ENCODE measurements at regions not wholly inside any gene's neighbourhood (a gene's known extent, or its start where the extent isn't known, plus 50 kb on each side); places are given as distances from the start of the nearest gene placed in this dataset.
"Not testable (repeated sequence)": the region's sequence is repeated elsewhere in the genome, so short reads cannot be mapped to it uniquely, and the experiment has no call there.

DNA sequence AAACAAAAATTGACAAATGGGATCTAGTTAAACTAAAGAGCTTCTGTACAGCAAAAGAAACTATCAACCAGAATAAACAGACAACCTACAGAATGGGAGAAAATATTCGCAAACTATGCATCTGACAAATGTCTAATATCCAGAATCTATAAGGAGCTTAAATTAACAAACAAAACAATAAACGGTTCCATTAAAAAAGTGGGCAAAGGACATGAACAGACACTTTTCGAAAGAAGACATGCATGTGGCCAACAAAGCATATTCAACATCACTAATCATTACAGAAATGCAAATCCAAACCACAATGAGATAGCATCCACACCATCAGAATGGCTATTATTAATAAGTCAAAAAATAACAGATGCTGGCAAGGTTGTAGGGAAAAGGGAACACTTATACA lies 50.5 kb upstream of the MED13L start:
- DNase-seq: not testable (repeated sequence)

- no peak for DNase-seq
Observed at GRCh38 chr12:116331876-116332275, 54.4 kb upstream of the MED13L start.

GRCh38 chr12:116332705-116333380 lies 55.4 kb upstream of the MED13L start:
- DNase-seq: no peak

DNA sequence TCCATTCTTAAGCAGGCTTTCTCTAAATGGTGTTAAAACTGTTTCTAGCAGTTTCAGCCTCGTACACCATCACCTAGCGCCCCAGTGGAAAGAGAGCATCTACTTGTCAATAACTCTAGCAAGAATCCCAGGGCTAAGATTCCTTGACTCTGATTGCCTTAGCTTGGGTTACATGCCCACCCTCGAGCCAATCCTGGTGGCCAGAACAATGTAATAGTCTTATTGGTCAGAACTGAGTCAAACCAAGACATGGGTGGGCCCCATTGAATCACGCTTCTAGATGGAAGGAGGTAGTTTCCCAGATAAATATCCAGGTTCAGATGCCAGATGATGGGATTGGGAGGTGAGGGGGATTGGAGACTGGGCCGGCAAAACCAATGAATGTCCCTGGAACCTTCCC lies 55.9 kb upstream of the MED13L start:
- no peak for DNase-seq

- peak; percentile 39 for DNase-seq
Observed at GRCh38 chr12:116336542-116337065, 59.1 kb upstream of the MED13L start.

- no peak for DNase-seq
Observed at GRCh38 chr12:116337312-116337711, 59.8 kb upstream of the MED13L start.

DNA sequence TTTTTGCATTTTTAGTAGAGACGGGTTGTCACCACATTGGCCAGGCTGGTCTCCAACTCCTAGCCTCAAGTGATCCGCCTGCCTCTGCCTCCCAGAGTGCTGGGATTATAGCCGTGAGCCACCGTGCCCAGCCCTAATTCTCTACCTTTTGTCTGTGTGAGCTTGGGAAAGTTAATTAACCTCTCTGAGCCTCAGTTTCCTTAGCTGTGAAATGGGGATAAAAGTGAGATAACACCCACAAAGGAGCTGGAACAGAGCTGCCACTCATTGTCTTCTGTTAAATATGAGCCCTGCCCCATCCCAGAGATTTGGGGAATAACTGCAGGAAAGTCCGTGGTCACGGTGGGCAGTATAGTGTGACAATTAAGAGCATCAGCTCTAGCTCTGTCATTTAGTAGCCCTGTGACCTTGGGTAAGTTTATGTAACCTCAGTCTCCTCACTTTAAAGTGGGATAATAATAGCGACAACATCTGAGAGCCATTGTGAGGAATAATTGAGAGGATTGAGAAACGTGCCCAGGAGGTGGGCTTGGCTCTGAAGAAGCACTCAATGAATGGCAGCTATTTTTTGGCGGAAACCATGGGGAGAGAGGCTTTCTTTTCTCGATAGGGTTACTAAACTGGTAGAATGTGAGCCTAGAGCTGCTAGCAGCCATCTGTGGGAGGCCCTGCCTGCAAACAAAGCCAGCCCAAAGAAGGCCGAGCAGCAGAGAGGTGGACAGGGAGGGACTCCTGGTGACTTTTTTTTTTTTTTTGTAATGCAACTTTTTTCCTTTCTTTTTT lies 60.8 kb upstream of the MED13L start:
- DNase-seq: no peak

GRCh38 chr12:116339062-116339461 lies 61.6 kb upstream of the MED13L start:
- DNase-seq: no peak

DNA sequence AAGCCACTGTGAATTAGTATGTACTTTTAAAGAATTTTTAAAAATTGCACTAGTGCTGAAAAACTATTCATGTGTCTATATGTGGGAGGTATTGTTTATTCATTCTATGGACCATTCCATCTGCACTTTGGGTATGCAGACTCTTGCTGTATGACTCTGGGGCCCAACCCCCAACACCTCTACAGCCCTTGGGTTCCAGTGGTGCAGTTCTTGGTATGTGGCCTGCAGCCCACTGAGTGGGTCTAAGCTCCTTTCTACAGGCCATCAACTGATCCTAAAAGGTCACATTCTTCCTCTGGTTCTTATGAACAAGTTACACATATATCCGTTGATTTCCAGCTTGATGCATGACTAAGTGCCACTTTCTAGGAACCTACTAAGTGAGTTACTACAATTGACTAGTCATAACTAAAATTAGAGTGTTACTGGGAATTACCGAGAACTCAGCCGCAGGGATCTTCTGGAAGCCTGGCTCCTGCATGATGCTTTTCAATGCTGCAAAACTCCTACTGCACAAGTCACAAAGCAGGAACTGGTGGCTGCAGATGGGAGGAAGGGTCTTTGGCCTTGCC lies 62.4 kb upstream of the MED13L start:
- no peak for DNase-seq

DNA sequence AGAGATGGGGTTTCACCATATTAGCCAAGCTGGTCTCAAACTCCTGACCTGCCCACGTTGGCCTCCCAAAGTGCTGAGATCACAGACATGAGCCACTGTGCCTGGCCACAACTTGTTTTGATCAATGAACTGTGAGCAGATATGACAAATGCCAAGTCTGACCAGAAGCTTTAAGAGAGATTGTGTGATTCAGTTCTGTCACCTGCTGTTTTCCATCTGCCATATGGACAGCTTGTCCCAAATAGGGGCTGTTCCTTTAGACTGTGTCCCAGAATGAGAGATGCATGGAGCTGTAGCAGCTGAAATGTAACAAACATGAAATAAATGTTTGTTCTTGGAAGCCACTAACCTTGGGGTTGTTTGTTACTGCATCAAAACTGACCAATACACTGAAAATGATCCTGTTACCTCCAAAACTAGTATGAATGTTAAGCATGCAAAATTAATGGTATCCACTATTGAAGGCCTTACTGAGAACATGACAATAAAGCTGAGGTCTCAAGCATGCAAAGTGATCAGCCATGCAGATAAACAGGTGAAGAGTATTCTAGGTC lies 65.9 kb upstream of the MED13L start:
- DNase-seq: no peak

DNA sequence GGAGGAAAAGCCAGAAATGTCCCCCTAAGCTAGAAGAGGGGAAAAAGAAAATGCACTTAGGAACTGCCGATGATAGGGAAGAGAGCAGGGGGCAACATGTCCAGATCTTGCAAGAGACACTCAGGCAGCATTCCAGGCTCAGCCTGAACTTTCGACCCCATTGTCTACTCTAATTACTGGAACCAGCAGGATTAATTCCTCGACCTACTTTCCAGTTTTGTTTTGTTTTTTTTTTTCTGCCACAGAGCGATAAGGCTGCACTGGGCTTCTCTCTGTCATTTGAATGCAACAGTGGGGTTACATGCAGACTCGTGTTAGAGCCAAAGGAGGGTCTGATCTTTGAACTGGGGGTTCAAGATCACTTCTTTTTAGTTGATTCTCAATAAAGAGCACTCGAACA lies 68.7 kb upstream of the MED13L start:
- DNase-seq: no peak

DNA sequence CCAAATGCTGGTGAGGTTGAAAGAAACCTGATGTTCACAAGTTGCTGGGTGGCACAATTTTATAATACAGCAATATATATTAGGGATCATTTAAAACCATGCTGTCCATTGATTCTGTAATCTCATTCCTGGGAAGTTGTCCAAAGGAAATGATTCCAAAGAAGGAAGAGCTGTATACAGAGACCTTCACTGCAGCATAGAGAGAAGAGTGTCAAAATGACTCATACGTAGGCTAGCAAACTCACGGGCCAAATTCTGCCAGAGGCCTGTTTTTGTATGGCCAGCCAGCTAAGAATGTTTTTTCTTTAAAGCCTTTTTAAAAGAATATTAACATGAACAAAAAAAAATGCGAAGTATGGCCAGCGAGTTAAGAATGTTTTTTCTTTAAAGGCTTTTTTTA lies 69.2 kb upstream of the MED13L start:
- no peak for DNase-seq

GRCh38 chr12:116347265-116347664 lies 69.8 kb upstream of the MED13L start:
- no peak for DNase-seq

GRCh38 chr12:116352315-116352835 lies 74.9 kb upstream of the MED13L start:
- DNase-seq: no peak

- DNase-seq: no peak
Observed at GRCh38 chr12:116353958-116354357, 76.5 kb upstream of the MED13L start.

DNA sequence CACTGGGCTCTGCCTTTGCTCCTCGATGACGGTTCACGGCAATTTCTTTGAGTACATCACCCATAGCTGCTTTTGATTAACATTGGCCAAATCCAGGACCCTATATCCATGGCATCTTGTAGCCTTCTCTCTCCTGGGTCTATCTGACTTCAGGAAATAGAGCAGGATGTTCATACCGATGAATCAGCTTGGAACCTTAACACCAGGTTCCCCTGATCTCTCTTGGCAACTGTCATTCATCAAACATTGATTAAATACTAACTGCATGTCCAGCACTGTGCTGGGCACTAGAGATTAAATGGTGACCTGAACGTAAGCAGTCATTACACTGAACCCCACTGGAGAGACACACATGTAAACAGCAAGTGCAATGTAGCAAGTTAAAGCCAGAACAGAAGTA lies 77.0 kb upstream of the MED13L start:
- no peak for DNase-seq

DNA sequence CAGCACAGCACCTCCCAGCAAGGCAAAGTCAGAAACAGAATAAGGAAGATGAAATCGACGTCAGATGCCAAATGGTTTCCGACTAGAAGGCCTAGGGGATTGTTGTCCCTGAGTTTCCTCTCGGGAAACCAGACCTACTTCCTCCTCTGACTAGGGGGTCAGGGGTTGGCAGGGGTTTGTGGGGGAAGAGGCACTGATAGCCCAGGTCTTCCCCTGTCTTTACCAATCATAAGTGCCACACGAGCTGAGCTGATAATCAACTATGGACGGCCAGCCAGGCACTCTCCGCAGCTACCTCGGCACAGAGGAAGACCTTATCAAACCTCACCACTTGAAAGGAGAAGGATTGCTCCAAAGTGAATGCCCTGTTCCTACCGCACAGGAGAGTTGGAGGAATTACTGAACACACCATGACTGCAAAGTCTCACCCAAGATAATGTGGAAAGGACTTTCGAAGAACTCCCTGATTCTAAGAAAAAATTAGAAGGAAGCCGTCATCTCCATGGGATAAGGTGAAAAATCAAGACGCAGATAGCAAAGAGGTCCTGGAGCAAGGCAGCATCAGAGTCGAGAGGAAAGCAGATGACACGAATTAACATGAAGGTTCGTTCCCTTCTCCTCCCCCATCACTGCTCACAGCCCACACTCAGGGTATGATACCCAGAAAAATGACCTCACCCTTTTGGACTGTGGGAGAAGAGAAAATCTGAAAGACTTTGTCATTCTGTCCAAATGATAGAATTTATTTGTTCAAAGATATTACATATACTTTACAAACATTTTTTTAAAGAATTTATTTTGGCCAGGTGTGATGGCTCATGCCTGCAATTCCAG lies 77.7 kb upstream of the MED13L start:
- no peak for DNase-seq

DNA sequence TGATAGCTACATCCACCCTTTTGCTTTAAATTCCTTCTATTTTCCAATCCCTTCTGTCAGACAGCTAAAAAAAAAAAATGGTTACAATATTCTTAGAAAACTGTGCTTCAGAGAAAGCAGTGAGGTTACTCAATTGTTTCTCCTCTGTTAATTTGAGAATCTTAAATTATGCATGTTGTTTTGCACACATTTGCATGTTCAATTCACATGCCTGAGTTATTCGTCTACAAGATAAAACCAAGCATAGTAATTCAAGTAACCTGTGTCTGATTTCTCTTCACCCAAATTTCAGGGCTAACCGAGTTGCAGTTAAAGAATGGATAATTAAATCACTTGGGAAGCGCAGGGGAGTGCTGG lies 81.0 kb upstream of the MED13L start:
- no peak for DNase-seq

DNA sequence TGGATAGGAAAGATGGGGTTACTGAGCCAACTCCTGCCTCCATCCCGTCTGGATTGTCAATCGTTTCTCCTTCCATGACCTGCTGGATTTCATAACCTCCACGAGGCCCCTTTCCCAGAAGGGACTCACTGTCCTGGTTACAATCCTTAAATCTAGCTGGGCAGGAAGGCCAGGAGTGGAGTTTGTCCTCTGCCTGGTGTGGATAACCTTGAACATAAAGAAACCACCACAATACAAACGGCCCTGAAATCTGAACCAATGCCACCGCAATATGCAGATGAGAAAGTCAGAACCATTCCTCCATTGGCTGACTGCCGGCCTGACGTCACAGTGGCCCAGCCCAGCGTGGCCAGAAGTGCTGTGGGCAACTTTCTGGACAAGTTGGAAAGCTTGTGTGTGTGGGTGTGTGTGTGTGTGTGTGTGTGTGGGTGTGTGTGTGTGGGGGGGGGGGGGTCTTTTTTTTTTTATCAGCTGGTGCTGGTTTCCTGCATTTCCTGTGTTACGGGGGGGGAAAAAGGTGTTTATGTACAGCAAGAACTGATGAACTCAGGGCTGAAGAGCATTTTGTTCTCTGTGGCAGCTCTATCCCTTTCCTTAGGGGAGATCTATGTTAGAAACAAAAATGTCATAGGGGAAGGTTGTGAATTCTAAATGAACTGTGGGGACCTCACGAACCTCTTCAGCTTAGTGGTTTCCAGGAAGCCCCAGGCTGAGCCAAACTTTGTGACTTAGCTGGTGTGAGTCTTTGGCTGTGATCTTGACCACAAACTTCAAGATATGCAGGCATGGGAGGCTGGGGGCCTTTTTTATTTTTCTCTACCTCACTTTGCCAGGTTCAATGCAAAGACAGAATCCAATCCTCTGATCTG lies 81.6 kb upstream of the MED13L start:
- peak; percentile 78 for DNase-seq

DNA sequence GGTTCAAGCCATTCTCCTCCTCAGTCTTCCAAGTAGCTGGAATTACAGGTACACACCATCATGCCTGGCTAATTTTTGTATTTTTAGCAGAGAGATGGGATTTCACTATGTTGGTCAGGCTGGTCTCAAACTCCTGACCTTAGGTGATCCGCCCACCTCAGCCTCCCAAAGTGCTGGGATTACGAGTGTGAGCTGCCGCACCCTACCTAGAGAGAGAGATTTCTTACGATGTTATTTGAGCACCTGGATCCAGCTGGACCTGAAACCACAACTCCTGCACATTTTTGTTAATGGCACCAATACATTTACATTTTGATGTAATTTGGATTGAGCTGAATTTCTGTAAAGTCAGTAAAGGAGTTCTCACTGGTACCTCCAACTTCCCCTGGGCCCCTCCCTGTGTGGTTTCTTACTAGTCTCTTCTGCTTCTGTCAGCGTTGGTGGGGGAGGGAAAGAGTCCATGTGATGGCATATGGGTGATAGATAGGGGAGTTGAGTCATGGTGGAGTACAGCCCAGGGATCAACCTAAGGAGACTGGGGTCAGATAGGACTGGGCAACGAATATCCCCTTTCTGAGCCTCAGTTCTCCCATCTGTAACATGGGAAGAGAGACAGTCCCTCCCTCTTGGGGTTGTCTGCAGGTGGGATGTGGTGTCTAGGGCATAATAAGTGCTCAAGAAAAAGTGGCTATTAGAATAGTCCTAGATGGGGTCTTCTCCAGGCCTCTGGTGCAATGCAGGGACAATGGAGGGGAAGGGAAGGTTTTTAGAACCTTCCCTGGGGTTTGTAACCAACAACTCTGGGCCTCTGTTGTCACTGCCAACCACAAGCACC lies 83.3 kb upstream of the MED13L start:
- DNase-seq: peak; percentile 10
